ENCODE measurements at regions not wholly inside any gene's neighbourhood (a gene's known extent, or its start where the extent isn't known, plus 50 kb on each side); places are given as distances from the start of the nearest gene placed in this dataset.
A peak's percentile ranks its signal among the peaks of the same experiment; 100 is the strongest.

GRCh38 chr22:27473533-27473932 is 328.0 kb downstream of the MN1 start:
- no peaks in the 10 kb centered on the region for H3K9me3 ChIP-seq
- ATAC-seq (no peak), DNase-seq (no peak)
- H3K4me1 ChIP-seq: no peaks in the 10 kb centered on the region
- H3K4me3 ChIP-seq: no peak overlapping the region
- no peak overlapping the region for H3K27ac ChIP-seq
- TF ChIP-seq CTCF (IDR thresholded peaks at IDR 0.05): no peak
- no peaks in the 10 kb centered on the region for H3K36me3 ChIP-seq
- intact Hi-C loops (cut with DNase I): no loop called here
- no peaks in the 10 kb centered on the region for H3K27me3 ChIP-seq

GRCh38 chr22:27474112-27474571 is 327.4 kb downstream of the MN1 start:
- DNase-seq: no peak
- Histone ChIP-seq H3K36me3 (no peaks in the 10 kb centered on the region), H3K9me3 (no peaks in the 10 kb centered on the region), H3K27ac (no peak overlapping the region), H3K4me1 (no peaks in the 10 kb centered on the region), H3K4me3 (no peak overlapping the region), H3K27me3 (no peaks in the 10 kb centered on the region)
- intact Hi-C loops (cut with DNase I): no loop called here
- TF ChIP-seq CTCF (IDR thresholded peaks at IDR 0.05): no peak
- ATAC-seq: no peak

- no peak for TF ChIP-seq CTCF (IDR thresholded peaks at IDR 0.05)
- ATAC-seq (peak; percentile 12), DNase-seq (no peak)
- intact Hi-C loops (cut with DNase I): no loop called here
- H3K4me3 ChIP-seq: no peak overlapping the region
- H3K27ac ChIP-seq: no peak overlapping the region
- H3K36me3 ChIP-seq: no peaks in the 10 kb centered on the region
- no peaks in the 10 kb centered on the region for H3K4me1 ChIP-seq
- H3K27me3 ChIP-seq: no peaks in the 10 kb centered on the region
- no peaks in the 10 kb centered on the region for H3K9me3 ChIP-seq
Measured at GRCh38 chr22:27474711-27475547, 326.6 kb downstream of the MN1 start.

- TF ChIP-seq CTCF (IDR thresholded peaks at IDR 0.05): no peak
- no peaks in the 10 kb centered on the region for H3K36me3 ChIP-seq
- ATAC-seq (no peak), DNase-seq (no peak)
- H3K4me1 ChIP-seq: no peaks in the 10 kb centered on the region
- intact Hi-C loops (cut with DNase I): no loop called here
- no peaks in the 10 kb centered on the region for H3K27me3 ChIP-seq
- no peaks in the 10 kb centered on the region for H3K9me3 ChIP-seq
- no peak overlapping the region for H3K27ac ChIP-seq
- no peak overlapping the region for H3K4me3 ChIP-seq
Measured at GRCh38 chr22:27475548-27475897, 326.0 kb downstream of the MN1 start.

- Histone ChIP-seq H3K36me3 (no peaks in the 10 kb centered on the region), H3K4me1 (no peaks in the 10 kb centered on the region), H3K4me3 (no peak overlapping the region), H3K27me3 (no peaks in the 10 kb centered on the region), H3K27ac (no peak overlapping the region), H3K9me3 (no peaks in the 10 kb centered on the region)
- intact Hi-C loops (cut with DNase I): no loop called here
- DNase-seq (no peak), ATAC-seq (no peak)
- no peak for TF ChIP-seq CTCF (IDR thresholded peaks at IDR 0.05)
Measured at GRCh38 chr22:27476318-27476717, 325.2 kb downstream of the MN1 start.
